COLO829 (cell line): ENCODE measurements at regions not wholly inside any gene's neighbourhood (a gene's known extent, or its start where the extent isn't known, plus 50 kb on each side); places are given as distances from the start of the nearest gene placed in this dataset.
A peak's percentile ranks its signal among the peaks of the same experiment; 100 is the strongest.

Experiments used
- DNase-seq: peaks from one replicate; pipeline ENCODE4 v3.0.0; 2012; ENCODE audit warnings: low spot score

GRCh38 chr21:25375675-25376074 is 231.6 kb downstream of the MRPL39 start:
- DNase-seq = no peak

GRCh38 chr21:25373126-25374082 is 233.9 kb downstream of the MRPL39 start:
- DNase-seq = no peak

GRCh38 chr21:25371841-25372425 is 235.3 kb downstream of the MRPL39 start:
- no peak for DNase-seq

- peak; percentile 46 for DNase-seq
Measured at GRCh38 chr21:25370311-25370744, 237.0 kb downstream of the MRPL39 start.

- no peak for DNase-seq
Measured at GRCh38 chr21:25369524-25370300, 237.6 kb downstream of the MRPL39 start.

- no peak for DNase-seq
Measured at GRCh38 chr21:25368531-25368930, 238.8 kb downstream of the MRPL39 start.

- DNase-seq = peak; percentile 55
Measured at GRCh38 chr21:25366116-25366515, 241.2 kb downstream of the MRPL39 start.

- no peak for DNase-seq
Measured at GRCh38 chr21:25362375-25363267, 244.7 kb downstream of the MRPL39 start.

- DNase-seq = no peak
Measured at GRCh38 chr21:25361765-25362164, 245.5 kb downstream of the MRPL39 start.

- no peak for DNase-seq
Measured at GRCh38 chr21:25361097-25361496, 246.2 kb downstream of the MRPL39 start.

GRCh38 chr21:25360593-25360992 is 246.7 kb downstream of the MRPL39 start:
- DNase-seq = no peak

- no peak for DNase-seq
Measured at GRCh38 chr21:25359724-25360123, 247.6 kb downstream of the MRPL39 start.

GRCh38 chr21:25350056-25350455 is 257.2 kb downstream of the MRPL39 start:
- DNase-seq = peak; percentile 34

GRCh38 chr21:25343774-25344545 is 263.3 kb downstream of the MRPL39 start:
- DNase-seq = no peak

GRCh38 chr21:25342816-25343215 is 264.5 kb downstream of the MRPL39 start:
- no peak for DNase-seq

- DNase-seq = no peak
Measured at GRCh38 chr21:25341981-25342380, 265.3 kb downstream of the MRPL39 start.

- no peak for DNase-seq
Measured at GRCh38 chr21:25338415-25338814, 268.9 kb downstream of the MRPL39 start.

- DNase-seq = no peak
Measured at GRCh38 chr21:25334046-25334730, 273.1 kb downstream of the MRPL39 start.

- no peak for DNase-seq
Measured at GRCh38 chr21:25331286-25331685, 276.0 kb downstream of the MRPL39 start.

- no peak for DNase-seq
Measured at GRCh38 chr21:25330266-25330665, 277.0 kb downstream of the MRPL39 start.
